ENCODE measurements at regions not wholly inside any gene's neighbourhood (a gene's known extent, or its start where the extent isn't known, plus 50 kb on each side); places are given as distances from the start of the nearest gene placed in this dataset.

DNA sequence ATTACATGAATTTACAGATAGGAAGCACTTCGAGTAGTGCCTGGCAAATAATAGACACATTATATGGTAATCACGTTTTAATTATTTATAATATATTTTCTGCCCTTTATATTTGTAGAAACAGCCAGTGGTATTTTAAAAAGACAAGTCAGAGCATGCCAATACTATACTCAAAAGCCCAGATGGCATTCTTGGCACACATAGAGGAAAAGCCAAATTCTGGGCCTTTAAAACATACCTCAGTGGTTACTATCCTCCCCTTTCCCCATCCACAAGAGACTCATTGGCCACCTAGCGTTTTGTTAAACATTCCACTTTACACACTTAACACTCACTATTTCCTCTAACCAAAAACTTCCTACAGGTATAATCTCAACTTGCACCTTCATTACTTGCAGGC is 63.3 kb upstream of the ZNF804A start:
- TF ChIP-seq POLR2AphosphoS5 (IDR thresholded peaks at IDR 0.05; ENCODE audit: borderline replicate concordance, low read depth, low read length) (no peak), EZH2 (IDR thresholded peaks at IDR 0.05) (no peak), FOXP2 (optimal IDR thresholded peaks at IDR 0.05; ENCODE audit: control extremely low read depth, extremely low read length, insufficient read depth) (no peak)
